HepG2 (cell line): ENCODE measurements at regions not wholly inside any gene's neighbourhood (a gene's known extent, or its start where the extent isn't known, plus 50 kb on each side); places are given as distances from the start of the nearest gene placed in this dataset.

Source experiments
- ATAC-seq: fragments of 200-7000 bp; cut with Tn5 transposase; 3 replicates; pipeline ENCODE4 v1.9.1; 2020; ENCODE audit warnings: mild to moderate bottlenecking, moderate library complexity
- BruUV-seq: library from RNA; stranded (reverse); fragments of 400-500 nt; replicated peaks from 2 replicates; lab custom pipeline; 2021; lab: Mats Ljungman, UMichigan
- CTCF ChIA-PET: fragments of 300-600 bp; formaldehyde crosslinking; extraction: SDS; loops from one replicate; lab custom pipeline; 2021; ENCODE audit warnings: low total read pairs, inconsistent platforms, low intra/inter-chr PET ratio; lab: Yijun Ruan, JAX
- POLR2A ChIA-PET: fragments of 350-600 bp; sonication (Branson Sonifier 250); formaldehyde crosslinking; loops from one replicate; lab custom pipeline; 2020; ENCODE audit warnings: antibody characterized with exemption, inconsistent platforms; lab: Yijun Ruan, JAX
- DNase-seq: peaks from one replicate; pipeline ENCODE4 v3.0.0-alpha.2; 2015; ENCODE audit warnings: low spot score
- FAIRE-seq: peaks from 3 replicates; lab custom pipeline; 2011; peaks lifted over from hg19 to GRCh38; lab: Jason Lieb, UNC
- H2AFZ ChIP-seq: one replicate; pipeline ENCODE4 v1.6.1; 2011; ENCODE audit warnings: low read length, inconsistent platforms
- H3K27ac ChIP-seq: fragments of 300-600 bp; 3 replicates; pipeline ENCODE4 v1.8.0; 2011; ENCODE audit warnings: mixed run types, mild to moderate bottlenecking, mixed read lengths, low read length, inconsistent platforms; ENCODE audit not compliant: insufficient read depth; ENCODE audit errors: extremely low read length
- H3K27me3 ChIP-seq, 2 experiments: fragments of 200-600 bp in 1 of 2; 2 replicates in 1 of 2; 3 replicates in 1 of 2; pipeline versions ENCODE4 v1.6.0 to v1.8.0; 2011; ENCODE audit warnings: low read length in 2 of 2, mild to moderate bottlenecking in 2 of 2, moderate library complexity in 2 of 2, inconsistent platforms in 1 of 2; ENCODE audit not compliant: insufficient read depth in 2 of 2, control insufficient read depth in 1 of 2
- H3K36me3 ChIP-seq, 2 experiments: fragments of 200-600 bp in 1 of 2; replicated peaks in 1 of 2; 2 replicates in 1 of 2; 3 replicates in 1 of 2; pipeline versions ENCODE4 v1.5.1 to v1.8.0; 2011; ENCODE audit warnings: low read length in 2 of 2, inconsistent platforms in 1 of 2; ENCODE audit not compliant: insufficient read depth in 2 of 2, control insufficient read depth in 1 of 2
- H3K4me1 ChIP-seq: 2 replicates; pipeline ENCODE4 v1.5.1; 2012; ENCODE audit warnings: low read length, inconsistent platforms; ENCODE audit not compliant: insufficient read depth
- H3K4me2 ChIP-seq: 2 replicates; pipeline ENCODE4 v1.6.0; 2011; ENCODE audit warnings: low read depth, low read length, inconsistent platforms
- H3K4me3 ChIP-seq, 3 experiments: fragments of 200-600 bp in 1 of 3; sonication (generic), shearing (Covaris generic) in 1 of 3; replicated peaks in 1 of 3; 2 replicates each; pipeline ENCODE4 v1.5.1; 2011 to 2016; ENCODE audit warnings: low read length in 3 of 3, inconsistent platforms in 2 of 3, low read depth in 2 of 3, mild to moderate bottlenecking in 2 of 3, control low read depth in 1 of 3, mixed read lengths in 1 of 3; ENCODE audit not compliant: insufficient read depth in 1 of 3
- H3K79me2 ChIP-seq: one replicate; pipeline ENCODE4 v1.6.1; 2011; ENCODE audit warnings: low read length, inconsistent platforms; ENCODE audit not compliant: insufficient read depth
- H3K9ac ChIP-seq: 2 replicates; pipeline ENCODE4 v1.6.0; 2011; ENCODE audit warnings: mild to moderate bottlenecking, low read depth, low read length, inconsistent platforms; ENCODE audit not compliant: insufficient read depth
- H3K9me3 ChIP-seq: 2 replicates; pipeline ENCODE4 v1.5.1; 2012; ENCODE audit warnings: mild to moderate bottlenecking, low read length
- H4K20me1 ChIP-seq: 2 replicates; pipeline ENCODE4 v1.6.0; 2011; ENCODE audit warnings: inconsistent platforms, mild to moderate bottlenecking, low read length, moderate library complexity; ENCODE audit not compliant: insufficient read depth
- ARNT2 ChIP-seq: sonication (generic); formaldehyde crosslinking; IDR thresholded peaks from 2 replicates; pipeline ENCODE4 v1.8.0; 2022; ENCODE audit warnings: mild to moderate bottlenecking, low read depth, missing genetic modification reagents, moderate library complexity
- KAT2B ChIP-seq: fragments of 150-350 bp; IDR thresholded peaks from 2 replicates; pipeline ENCODE4 v1.6.1; 2014; ENCODE audit warnings: low read depth, low read length, borderline replicate concordance
- NFE2L1 ChIP-seq: sonication (generic); formaldehyde crosslinking; IDR thresholded peaks from 2 replicates; pipeline ENCODE4 v1.4.0; 2020; ENCODE audit warnings: missing genetic modification reagents, mild to moderate bottlenecking, borderline replicate concordance
- NFE2L2 ChIP-seq: fragments of 150-350 bp; IDR thresholded peaks from 2 replicates; pipeline ENCODE4 v1.6.1; 2014; ENCODE audit warnings: low read length
- PHF8 ChIP-seq: sonication (generic); formaldehyde crosslinking; IDR thresholded peaks from 2 replicates; pipeline ENCODE4 v1.5.0; 2020; ENCODE audit warnings: missing genetic modification reagents
- SRSF9 ChIP-seq: fragments of 200-400 bp; formaldehyde crosslinking; IDR thresholded peaks from 2 replicates; pipeline ENCODE4 v1.6.1; 2018; ENCODE audit warnings: borderline replicate concordance, mild to moderate bottlenecking, low read depth, low read length; ENCODE audit not compliant: insufficient read depth, poor library complexity, severe bottlenecking
- ZMYM3 ChIP-seq: sonication (generic); formaldehyde crosslinking; IDR thresholded peaks from 2 replicates; pipeline ENCODE4 v1.5.1; 2020; ENCODE audit warnings: mild to moderate bottlenecking, missing genetic modification reagents
- ZNF576 ChIP-seq: sonication (generic); formaldehyde crosslinking; IDR thresholded peaks from 2 replicates; pipeline ENCODE4 v1.4.0; 2020; ENCODE audit warnings: mild to moderate bottlenecking, missing genetic modification reagents
- ZNF644 ChIP-seq: IDR thresholded peaks from 2 replicates; pipeline ENCODE4 v1.6.1; 2016; ENCODE audit warnings: low read depth
- ZNF761 ChIP-seq: sonication (generic); formaldehyde crosslinking; conservative IDR thresholded peaks from 2 replicates; pipeline ENCODE4 v1.4.0; 2020; ENCODE audit warnings: mild to moderate bottlenecking, missing genetic modification reagents
- ZNF790 ChIP-seq: sonication (generic); formaldehyde crosslinking; IDR thresholded peaks from 2 replicates; pipeline ENCODE4 v1.8.0; 2022; ENCODE audit warnings: missing genetic modification reagents, mild to moderate bottlenecking, borderline replicate concordance
- ZXDC ChIP-seq: sonication (generic); formaldehyde crosslinking; IDR thresholded peaks from 2 replicates; pipeline ENCODE4 v1.5.0; 2020; ENCODE audit warnings: mild to moderate bottlenecking, missing genetic modification reagents
- WGBS: methylation state at CpG from one replicate; pipeline ENCODE4 v1.1.6; 2017; ENCODE audit warnings: low lambda C conversion rate; 5-methylcytosine and 5-hydroxymethylcytosine counted together
- in situ Hi-C: cut with HindIII; loops from 2 replicates; pipeline ENCODE4 v1.10.0; 2017; ENCODE audit warnings: low pct_unique_long_range_greater_than_20kb; ENCODE audit not compliant: extremely low pct_ligation_motif_present
- intact Hi-C: fragments of 100-400 bp; cut with micrococcal nuclease; formaldehyde crosslinking; loops from one replicate; pipeline ENCODE4 v1.10.0; 2022; ENCODE audit not compliant: unreplicated experiment

DNA sequence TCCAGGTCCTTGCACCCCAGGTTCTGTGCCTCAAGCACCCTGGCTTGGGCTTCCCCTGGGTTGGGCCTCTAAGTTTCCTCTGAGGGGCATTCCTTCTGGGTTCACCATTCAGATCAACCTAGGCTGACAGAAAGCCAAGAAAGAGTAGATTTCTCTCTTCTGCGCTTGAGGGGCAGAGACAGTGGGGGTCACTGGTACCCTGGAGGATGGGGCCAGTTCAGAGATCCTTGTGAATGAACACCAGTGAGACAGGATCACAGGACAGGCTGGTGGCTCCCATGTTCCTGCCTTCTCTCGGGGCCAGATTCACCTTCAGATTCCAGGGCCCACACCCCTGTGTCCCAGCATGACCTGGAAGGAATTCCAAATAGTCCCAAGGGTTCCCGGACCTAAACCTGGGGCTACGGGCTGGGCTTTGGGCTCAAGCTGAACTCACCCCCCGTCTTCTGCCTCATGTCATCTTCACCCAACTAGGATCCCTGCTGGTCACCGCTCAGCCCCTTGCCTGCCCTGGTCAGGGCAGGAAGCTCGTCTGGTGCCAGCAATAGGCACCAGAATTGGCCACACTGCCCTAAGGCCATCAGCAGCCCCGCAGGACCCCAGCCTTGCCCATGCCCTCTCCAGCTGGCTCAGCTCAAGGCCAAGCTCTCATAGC, 91.8 kb upstream of the MVB12B start:
- H3K4me1 ChIP-seq: no peaks in the 10 kb centered on the region
- no TSS peak for BruUV-seq
- ATAC-seq (no peak), DNase-seq (no peak), FAIRE-seq (no peak)
- no peak overlapping the region for H3K9ac ChIP-seq
- TF ChIP-seq SRSF9: no peak
- no peak for TF ChIP-seq ZNF576 (CRISPR knock-in tag)
- TF ChIP-seq NFE2L1 (CRISPR knock-in tag): no peak
- H2AFZ ChIP-seq: no peak overlapping the region
- in situ Hi-C loops: no loop called here
- no peaks in the 10 kb centered on the region for H3K79me2 ChIP-seq
- WGBS: 60% methylated on average over 2 of the region's 8 CpGs
- no peak overlapping the region for H3K4me3 ChIP-seq
- H4K20me1 ChIP-seq: no peaks in the 10 kb centered on the region
- intact Hi-C loops: no loop called here
- no peaks in the 10 kb centered on the region for H3K36me3 ChIP-seq
- H3K27me3 ChIP-seq: peaks cover 6 to 51% of the 10 kb centered on the region in 2 experiments
- no peak overlapping the region for H3K27ac ChIP-seq
- ChIA-PET CTCF (no interaction called here), POLR2A (no interaction called here)
- no peak overlapping the region for H3K4me2 ChIP-seq
- no peaks in the 10 kb centered on the region for H3K9me3 ChIP-seq

DNA sequence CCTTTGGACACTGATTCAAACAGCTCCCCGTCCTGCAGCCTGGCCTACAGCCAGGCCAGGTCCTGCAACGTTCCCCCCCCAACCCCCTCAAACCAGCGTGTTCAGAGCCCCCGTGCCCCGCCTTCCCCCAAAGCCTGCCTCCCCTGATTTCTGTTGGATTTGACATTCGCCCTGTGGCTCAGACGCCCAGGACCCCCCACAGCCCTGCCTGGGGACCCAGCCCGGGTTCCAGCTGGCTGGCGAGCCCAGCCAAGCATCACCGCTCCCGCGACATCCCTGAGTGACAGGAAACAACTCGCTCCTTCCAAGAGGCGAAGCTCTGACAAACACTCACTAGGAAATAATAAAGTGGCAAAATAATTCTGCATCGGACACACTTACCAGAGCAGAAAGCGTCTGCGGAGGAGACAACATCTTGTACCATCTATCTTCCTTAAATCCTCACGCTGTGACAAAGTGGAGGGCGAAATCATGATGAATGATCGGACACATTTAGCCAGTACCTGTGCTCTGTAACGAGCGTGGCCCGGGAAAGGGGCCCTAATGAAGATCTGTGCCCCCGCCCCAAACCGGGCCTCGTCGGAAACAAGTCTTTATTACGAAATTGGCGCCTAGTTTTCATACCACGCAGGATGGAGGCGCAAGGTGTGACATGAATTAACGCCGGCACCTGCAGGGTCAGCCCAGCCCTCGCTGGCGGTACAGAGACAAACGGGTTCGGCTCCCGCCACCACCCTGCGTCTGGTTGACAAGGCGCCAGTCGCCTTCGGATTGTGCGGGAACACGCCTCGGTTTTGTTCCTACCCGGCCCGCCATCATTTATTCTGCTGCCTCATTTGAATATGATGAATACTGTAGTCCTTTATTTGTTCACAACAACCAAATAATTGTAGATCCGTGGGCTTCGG, 91.0 kb upstream of the MVB12B start:
- 59% methylated on average over 36 of the region's 49 CpGs for WGBS
- H4K20me1 ChIP-seq: no peaks in the 10 kb centered on the region
- H3K27me3 ChIP-seq: peaks cover 6 to 48% of the 10 kb centered on the region in 2 experiments
- no peak overlapping the region for H3K4me2 ChIP-seq
- POLR2A ChIA-PET: no interaction called here
- H3K4me1 ChIP-seq: no peaks in the 10 kb centered on the region
- DNase-seq (no peak), ATAC-seq (no peak), FAIRE-seq (no peak)
- BruUV-seq: no TSS peak
- H3K27ac ChIP-seq: no peak overlapping the region
- no peaks in the 10 kb centered on the region for H3K36me3 ChIP-seq
- H3K79me2 ChIP-seq: no peaks in the 10 kb centered on the region
- intact Hi-C loops (no loop called here), in situ Hi-C loops (no loop called here)
- no peak overlapping the region for H2AFZ ChIP-seq
- no peaks in the 10 kb centered on the region for H3K9me3 ChIP-seq
- CTCF ChIA-PET: no interaction called here
- H3K4me3 ChIP-seq: no peak overlapping the region
- H3K9ac ChIP-seq: no peak overlapping the region
- TF ChIP-seq KAT2B (no peak), ARNT2 (CRISPR knock-in tag) (no peak), ZMYM3 (CRISPR knock-in tag) (no peak), ZNF790 (CRISPR knock-in tag) (no peak), ZNF761 (no peak), PHF8 (no peak), NFE2L2 (no peak), ZNF644 (no peak), ZXDC (CRISPR knock-in tag) (no peak), ZNF576 (CRISPR knock-in tag) (no peak)
